Spleen (tissue), 11 donors: ENCODE measurements at regions not wholly inside any gene's neighbourhood (a gene's known extent, or its start where the extent isn't known, plus 50 kb on each side); places are given as distances from the start of the nearest gene placed in this dataset.

ENCODE experiments used
- DNase-seq: peaks from one replicate; pipeline ENCODE4 v3.0.0-alpha.2; 2020
- H3K27ac ChIP-seq, 8 donors: fragments of 200-600 bp; sonication (generic) in 7 of 8; 1 replicate in 4 of 8; 2 replicates in 4 of 8; pipeline versions ENCODE4 v1.5.0 to v1.8.0; 2016 to 2021; ENCODE audit warnings: inconsistent platforms in 4 of 8, mild to moderate bottlenecking in 4 of 8, moderate library complexity in 1 of 8
- H3K27me3 ChIP-seq, 7 donors: fragments of 200-600 bp; sonication (generic) in 6 of 7; replicated peaks in 1 of 7; 1 replicate in 4 of 7; 2 replicates in 3 of 7; pipeline versions ENCODE4 v1.5.0 to v1.8.0; 2016 to 2021; ENCODE audit warnings: inconsistent platforms in 3 of 7, mild to moderate bottlenecking in 1 of 7
- H3K36me3 ChIP-seq, 6 donors: fragments of 200-600 bp; sonication (generic) in 5 of 6; 1 replicate in 4 of 6; 2 replicates in 2 of 6; pipeline versions ENCODE4 v1.5.0 to v1.8.0; 2016 to 2021; ENCODE audit warnings: inconsistent platforms in 2 of 6
- H3K4me1 ChIP-seq, 6 donors: fragments of 200-600 bp; sonication (generic) in 5 of 6; 1 replicate in 3 of 6; 2 replicates in 3 of 6; pipeline versions ENCODE4 v1.5.0 to v1.8.0; 2016 to 2021; ENCODE audit warnings: inconsistent platforms in 3 of 6
- H3K4me3 ChIP-seq, 8 donors: fragments of 200-600 bp; sonication (generic) in 7 of 8; 1 replicate in 4 of 8; 2 replicates in 4 of 8; pipeline versions ENCODE4 v1.5.0 to v1.8.0; 2016 to 2021; ENCODE audit warnings: inconsistent platforms in 4 of 8, mild to moderate bottlenecking in 4 of 8, moderate library complexity in 2 of 8
- H3K9me3 ChIP-seq, 8 donors: fragments of 200-600 bp; sonication (generic) in 7 of 8; 1 replicate in 4 of 8; 2 replicates in 4 of 8; pipeline versions ENCODE4 v1.5.0 to v1.8.0; 2016 to 2021; ENCODE audit warnings: inconsistent platforms in 4 of 8
- CTCF ChIP-seq, 11 experiments: fragments of 200-600 bp in 7 of 11; fragments of 450-650 bp in 4 of 11; sonication (generic) in 4 of 11; IDR thresholded peaks in 8 of 11; conservative IDR thresholded peaks in 3 of 11; 1 replicate in 7 of 11; 2 replicates in 4 of 11; pipeline versions ENCODE4 v1.4.0 to v1.8.0; 2016 to 2021; ENCODE audit warnings: antibody characterized with exemption in 11 of 11, inconsistent platforms in 4 of 11, mild to moderate bottlenecking in 1 of 11
- POLR2A ChIP-seq, 3 donors: fragments of 450-650 bp; IDR thresholded peaks; one replicate each; pipeline ENCODE4 v1.5.1; 2017; ENCODE audit warnings: antibody characterized with exemption in 3 of 3, mild to moderate bottlenecking in 1 of 3
- POLR2AphosphoS5 ChIP-seq, 3 donors: sonication (generic); formaldehyde crosslinking; IDR thresholded peaks; one replicate each; pipeline ENCODE4 v1.5.1; 2017; ENCODE audit warnings: antibody characterized with exemption in 3 of 3
- WGBS, 5 donors: extraction: QIAGEN DNeasy Blood & Tissue Kit in 3 of 5; methylation state at CpG; one replicate each; pipeline versions ENCODE4 v1.1.5 to v1.1.7; 2013 to 2018; 5-methylcytosine and 5-hydroxymethylcytosine counted together
- intact Hi-C: fragments of 100-400 bp; cut with DNase I; formaldehyde crosslinking; loops from one replicate; pipeline ENCODE4 v1.15.0; 2023; ENCODE audit warnings: low total_unique reads
- donor health status: healthy with polysubstance abuse.
- donor health status: DM: no; HTN: no; CAD: no; lungs with moderate emphysema.
- donor health status: DM: no; HTN: no; CAD: no.
- donor health status: Bipolar disorder and iron deficiency.
- donor health status: healthy.
- donor health status: DM: no; HTN: no; CAD: no.
- donor health status: DM: yes; HTN: yes; CAD: no.

- H3K9me3 ChIP-seq, result no peaks in the 10 kb centered on the region
- no peak overlapping the region for H3K27ac ChIP-seq
- no peak for TF ChIP-seq POLR2A (IDR thresholded peaks at IDR 0.05)
- TF ChIP-seq CTCF (IDR thresholded peaks at IDR 0.05 in 8 of 11, conservative IDR thresholded peaks at IDR 0.05 in 3 of 11), result no peak
- no peak for TF ChIP-seq POLR2AphosphoS5 (IDR thresholded peaks at IDR 0.05)
- 38 to 59% (median 53%) methylated on average over 3 of the region's 3 CpGs for WGBS, 5 donors
- no peak for DNase-seq
- no peaks in the 10 kb centered on the region for H3K27me3 ChIP-seq
- H3K4me3 ChIP-seq, result no peak overlapping the region
- H3K36me3 ChIP-seq, result no peaks in the 10 kb centered on the region
- H3K4me1 ChIP-seq, result no peaks in the 10 kb centered on the region
- intact Hi-C loops, result no loop called here
Measured at GRCh38 chr16:13421726-13422125, 498.2 kb upstream of the ERCC4 start.

- DNase-seq, result no peak
- no peaks in the 10 kb centered on the region for H3K4me1 ChIP-seq
- intact Hi-C loops, result no loop called here
- no peak overlapping the region for H3K27ac ChIP-seq
- WGBS, 5 donors, result 2 to 14% (median 6%) methylated on average over 5 of the region's 5 CpGs
- H3K9me3 ChIP-seq, result no peaks in the 10 kb centered on the region
- no peaks in the 10 kb centered on the region for H3K36me3 ChIP-seq
- H3K4me3 ChIP-seq, result no peak overlapping the region
- H3K27me3 ChIP-seq, result no peaks in the 10 kb centered on the region
- TF ChIP-seq POLR2A (IDR thresholded peaks at IDR 0.05) (no peak), CTCF (IDR thresholded peaks at IDR 0.05 in 8 of 11, conservative IDR thresholded peaks at IDR 0.05 in 3 of 11) (no peak), POLR2AphosphoS5 (IDR thresholded peaks at IDR 0.05) (no peak)
Measured at GRCh38 chr16:13425836-13426235, 494.1 kb upstream of the ERCC4 start.

- Histone ChIP-seq H3K9me3 (no peaks in the 10 kb centered on the region), H3K4me1 (no peaks in the 10 kb centered on the region), H3K4me3 (no peak overlapping the region), H3K27ac (no peak overlapping the region), H3K27me3 (no peaks in the 10 kb centered on the region), H3K36me3 (no peaks in the 10 kb centered on the region)
- intact Hi-C loops, result no loop called here
- 35 to 45% (median 42%) methylated on average over 6 of the region's 6 CpGs for WGBS, 5 donors
- no peak for TF ChIP-seq CTCF (IDR thresholded peaks at IDR 0.05 in 8 of 11, conservative IDR thresholded peaks at IDR 0.05 in 3 of 11)
- TF ChIP-seq POLR2AphosphoS5 (IDR thresholded peaks at IDR 0.05), result no peak
- TF ChIP-seq POLR2A (IDR thresholded peaks at IDR 0.05), result no peak
- no peak for DNase-seq
Measured at GRCh38 chr16:13426269-13426668, 493.7 kb upstream of the ERCC4 start.

GRCh38 chr16:13426736-13427135 lies 493.2 kb upstream of the ERCC4 start:
- Histone ChIP-seq H3K9me3 (no peaks in the 10 kb centered on the region), H3K4me1 (no peaks in the 10 kb centered on the region), H3K27ac (no peak overlapping the region), H3K4me3 (no peak overlapping the region), H3K27me3 (no peaks in the 10 kb centered on the region), H3K36me3 (no peaks in the 10 kb centered on the region)
- DNase-seq, result no peak
- intact Hi-C loops, result no loop called here
- WGBS, 5 donors, result 78 to 95% (median 93%) methylated on average over 4 of the region's 4 CpGs
- TF ChIP-seq POLR2AphosphoS5 (IDR thresholded peaks at IDR 0.05) (no peak), CTCF (IDR thresholded peaks at IDR 0.05 in 8 of 11, conservative IDR thresholded peaks at IDR 0.05 in 3 of 11) (no peak), POLR2A (IDR thresholded peaks at IDR 0.05) (no peak)
